NCI-H510A (cell line): ENCODE measurements at regions not wholly inside any gene's neighbourhood (a gene's known extent, or its start where the extent isn't known, plus 50 kb on each side); places are given as distances from the start of the nearest gene placed in this dataset.

ENCODE experiments used
- DNase-seq: peaks from one replicate; lab custom pipeline; 2025; lab: John Stamatoyannopoulos, UW

GRCh38 chr13:74871369-74872070, 610.4 kb downstream of the TBC1D4 start:
- no peak for DNase-seq

DNA sequence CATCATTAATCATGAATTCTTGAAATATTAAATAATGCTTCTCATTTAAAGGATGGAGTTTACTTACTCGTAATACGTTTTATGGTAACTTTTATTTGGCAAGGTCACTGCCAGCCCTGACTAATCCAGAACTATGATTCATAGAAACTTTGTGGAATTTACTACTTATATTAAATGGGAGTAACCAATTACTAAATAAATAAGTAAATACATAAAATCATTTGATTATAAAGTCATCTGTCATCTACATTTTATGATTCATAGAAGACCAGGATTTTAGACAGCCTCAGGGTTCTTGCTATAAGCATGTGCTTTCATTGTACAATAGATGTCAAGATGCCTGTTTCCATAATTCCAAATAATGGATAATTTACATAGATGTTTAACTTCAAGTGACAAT, 611.1 kb downstream of the TBC1D4 start:
- DNase-seq = no peak

DNA sequence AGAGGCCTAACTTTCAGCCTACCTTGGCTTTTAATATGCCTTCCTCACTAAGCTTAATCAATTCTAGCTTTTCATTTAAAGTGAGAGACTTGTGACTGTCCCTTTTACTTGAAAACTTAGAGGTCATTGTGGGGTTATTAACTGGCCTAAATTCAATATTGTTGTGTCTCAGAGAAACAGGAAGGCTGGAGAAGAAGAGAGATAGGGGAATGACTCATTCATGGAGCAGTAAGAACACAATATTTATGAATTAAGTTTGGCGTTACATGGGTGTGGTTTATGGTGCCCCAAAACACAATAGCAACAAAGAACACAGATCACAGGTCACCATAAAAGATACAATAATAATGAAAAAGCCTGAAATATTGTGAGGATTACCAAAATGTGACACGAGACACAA, 612.1 kb downstream of the TBC1D4 start:
- no peak for DNase-seq

- no peak for DNase-seq
Measured at GRCh38 chr13:74868049-74868448, 613.9 kb downstream of the TBC1D4 start.

DNA sequence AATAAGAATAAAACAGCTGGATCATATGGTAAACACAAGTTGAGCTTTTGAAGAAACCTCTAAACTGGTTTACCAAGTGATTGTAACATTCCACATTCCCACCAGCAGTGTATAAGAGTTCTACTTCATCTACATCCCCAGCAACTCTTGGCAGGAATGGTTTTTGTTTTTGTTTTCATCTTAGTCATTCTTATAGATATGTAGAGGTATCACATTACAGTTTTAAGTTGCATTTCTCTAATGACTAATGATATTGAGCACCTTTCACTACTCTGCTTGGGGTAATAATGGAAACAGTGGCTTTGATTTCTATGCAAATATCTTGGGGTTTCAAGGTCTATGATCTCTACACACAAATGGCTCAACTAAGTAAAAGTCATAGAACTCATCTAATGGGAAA, 614.5 kb downstream of the TBC1D4 start:
- DNase-seq = no peak

DNA sequence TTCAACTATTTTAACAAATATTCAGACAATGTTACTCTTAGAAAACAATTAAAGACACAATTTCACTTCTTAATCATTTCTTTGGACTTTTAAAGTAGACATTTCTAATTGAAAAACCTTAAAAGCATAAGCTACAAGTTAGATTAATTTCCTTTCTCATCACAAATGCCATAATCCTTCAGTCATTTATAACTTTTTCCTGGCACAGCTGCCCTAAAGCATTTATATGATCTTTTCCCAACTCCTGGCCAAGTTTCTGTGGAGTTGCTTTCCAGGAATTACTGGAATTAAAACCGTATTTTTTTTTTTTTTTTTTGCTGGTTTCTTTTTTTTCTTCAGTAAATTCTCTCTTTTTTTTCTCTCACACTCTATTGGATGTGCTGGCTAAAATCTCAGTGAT, 615.9 kb downstream of the TBC1D4 start:
- DNase-seq = no peak

DNA sequence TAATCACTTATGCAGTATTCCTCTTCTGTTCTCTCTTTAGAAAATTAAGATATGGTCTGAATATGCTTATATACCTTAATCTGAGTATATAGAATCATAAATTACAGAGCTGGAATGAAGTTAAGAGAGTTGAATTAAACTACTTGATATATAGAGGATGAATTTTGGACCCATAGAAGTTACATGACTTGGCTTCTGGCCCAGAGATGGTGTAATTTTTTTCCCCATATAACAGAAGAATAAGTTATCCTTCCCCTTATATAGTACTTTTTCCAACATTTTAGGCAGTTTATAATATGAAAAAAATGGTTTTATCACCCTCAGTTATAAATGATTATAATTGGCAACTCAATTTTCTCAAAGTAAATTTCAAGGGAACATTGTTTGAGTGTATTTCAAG, 616.3 kb downstream of the TBC1D4 start:
- no peak for DNase-seq

- DNase-seq = no peak
Measured at GRCh38 chr13:74860789-74861188, 621.2 kb downstream of the TBC1D4 start.

GRCh38 chr13:74850893-74851292, 631.1 kb downstream of the TBC1D4 start:
- no peak for DNase-seq

DNA sequence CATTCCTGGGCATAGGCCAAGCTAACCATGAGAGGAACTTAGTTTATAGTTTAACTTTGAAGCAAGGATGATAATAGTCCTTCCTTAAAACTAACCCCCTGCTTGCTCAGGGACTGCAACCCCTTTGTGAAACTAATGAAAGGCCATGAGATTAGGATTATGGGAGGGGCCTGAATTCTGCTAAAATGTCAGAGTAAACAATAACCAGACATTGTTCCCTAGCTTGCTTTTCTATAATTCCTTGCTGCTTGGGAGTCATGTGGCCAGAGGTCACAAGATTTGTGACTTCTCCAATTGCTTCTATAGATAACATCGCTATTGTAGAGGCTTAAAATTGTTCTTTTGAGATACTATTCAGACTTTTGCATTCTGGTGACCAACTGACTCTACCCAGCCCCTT, 634.0 kb downstream of the TBC1D4 start:
- DNase-seq = no peak

- no peak for DNase-seq
Measured at GRCh38 chr13:74845806-74846205, 636.2 kb downstream of the TBC1D4 start.

GRCh38 chr13:74841651-74842050, 640.3 kb downstream of the TBC1D4 start:
- DNase-seq = no peak

DNA sequence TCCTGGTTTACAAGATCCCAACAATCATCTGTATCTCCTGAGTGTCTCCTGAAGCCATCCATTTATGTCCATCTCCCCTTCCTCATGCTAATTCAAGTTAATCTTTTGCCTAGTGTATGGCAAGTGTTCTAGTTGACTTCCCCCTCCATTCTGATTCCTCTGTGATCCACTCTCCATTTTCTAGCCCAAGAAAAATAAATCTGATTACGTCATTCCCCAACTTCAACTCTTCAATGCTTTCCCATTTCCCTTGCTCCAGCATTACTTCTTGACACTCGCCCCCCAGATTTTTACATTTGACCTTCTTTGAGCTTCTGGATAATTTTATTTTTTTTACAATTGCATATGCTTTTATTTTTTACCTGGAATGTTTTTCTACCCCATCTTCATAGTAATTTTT, 640.8 kb downstream of the TBC1D4 start:
- DNase-seq = no peak

GRCh38 chr13:74839656-74840055, 642.3 kb downstream of the TBC1D4 start:
- no peak for DNase-seq

DNA sequence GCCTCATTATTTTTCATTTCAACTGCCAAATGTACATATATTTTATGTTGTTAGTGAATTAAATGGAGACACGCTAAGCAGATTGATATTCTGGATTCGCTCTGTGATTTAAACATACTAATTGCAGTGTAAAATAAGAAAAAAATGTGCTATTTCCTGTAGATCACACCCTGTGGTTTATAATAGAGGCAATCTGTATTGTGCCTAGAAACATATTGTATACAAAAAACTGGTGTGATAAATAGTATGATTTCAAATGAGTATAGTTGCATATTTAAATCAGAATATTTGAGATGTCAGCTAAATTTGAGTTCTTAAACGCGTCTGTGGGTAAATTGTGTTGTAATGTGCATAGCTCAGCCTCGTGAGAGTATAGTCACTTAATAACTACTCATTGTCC, 643.9 kb downstream of the TBC1D4 start:
- no peak for DNase-seq

GRCh38 chr13:74836628-74837027, 645.3 kb downstream of the TBC1D4 start:
- no peak for DNase-seq

DNA sequence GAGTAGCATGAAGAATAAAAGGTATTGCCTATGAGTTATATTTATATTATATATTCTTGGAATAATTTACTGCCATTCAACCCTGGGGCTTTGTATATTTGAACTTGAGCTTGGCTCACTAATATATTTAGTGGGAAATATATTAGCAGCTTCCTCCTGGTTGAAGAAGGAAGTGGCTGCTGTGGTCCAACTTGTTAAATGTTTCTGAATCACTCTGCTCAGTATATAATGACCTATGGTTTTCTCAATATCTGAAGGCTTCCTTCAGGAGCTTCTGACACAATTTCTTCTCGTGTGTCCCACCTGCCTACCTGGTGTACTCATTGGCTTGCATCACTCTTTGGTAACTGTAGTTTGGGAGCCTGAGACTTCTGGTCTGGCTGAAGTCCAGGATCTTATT, 646.4 kb downstream of the TBC1D4 start:
- DNase-seq = no peak

GRCh38 chr13:74825938-74826246, 656.1 kb downstream of the TBC1D4 start:
- DNase-seq = no peak

DNA sequence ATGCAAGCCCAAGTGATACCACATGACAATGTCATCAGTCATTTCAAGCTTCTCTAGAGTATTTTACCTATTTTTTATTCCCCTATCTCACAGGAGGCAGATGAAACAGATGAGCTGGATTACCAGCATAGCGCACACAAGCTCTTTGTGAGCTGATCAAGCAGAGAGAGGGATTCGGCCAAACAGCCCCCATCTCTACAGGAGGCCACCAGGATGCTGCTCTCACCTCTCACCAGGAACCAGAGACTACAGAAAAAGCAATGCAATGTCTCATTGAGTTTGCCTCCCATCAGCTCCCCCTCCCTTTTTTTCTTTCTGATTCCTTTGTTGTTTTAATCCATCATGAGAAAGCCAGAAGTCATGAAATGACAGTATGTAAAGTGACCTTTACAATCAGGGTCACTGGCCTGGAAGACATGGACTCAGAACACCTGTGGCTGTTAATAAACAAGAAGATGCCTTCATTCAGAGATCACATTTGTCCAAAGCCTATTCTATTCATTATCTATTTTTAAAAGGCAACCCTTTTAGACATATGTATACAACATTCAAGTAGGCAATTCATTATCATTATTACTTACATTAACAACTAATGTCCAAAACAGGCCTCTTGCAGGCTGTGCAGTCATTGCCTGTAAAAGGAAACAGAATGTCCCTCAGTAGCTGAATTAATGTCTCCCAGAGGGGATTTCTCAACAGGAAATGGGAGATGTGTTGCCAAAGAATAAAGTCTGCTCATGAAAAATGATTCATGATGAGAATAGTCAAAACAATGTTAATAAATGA, 656.6 kb downstream of the TBC1D4 start:
- DNase-seq = no peak

DNA sequence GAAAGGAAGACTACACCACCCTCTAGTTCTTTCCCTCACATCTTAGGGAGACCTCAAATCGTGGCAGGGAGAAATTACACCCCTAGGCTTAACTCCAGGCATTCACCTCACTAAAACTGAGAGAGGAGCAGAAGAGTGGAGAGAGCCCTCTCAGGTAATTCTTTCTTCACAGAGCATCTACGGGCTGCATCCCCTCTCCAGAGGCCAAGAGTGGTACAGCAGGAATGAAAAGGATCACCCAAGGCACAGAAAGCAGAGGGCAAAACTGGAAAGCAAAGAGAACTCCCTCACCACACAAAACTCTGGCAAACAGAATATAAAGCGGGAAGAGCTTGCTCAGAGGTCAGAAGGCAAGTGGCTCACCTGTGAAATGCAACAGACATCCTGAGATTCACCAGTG, 661.2 kb downstream of the TBC1D4 start:
- DNase-seq = no peak

GRCh38 chr13:74819549-74819948, 662.4 kb downstream of the TBC1D4 start:
- DNase-seq = no peak

- DNase-seq = no peak
Measured at GRCh38 chr13:74816737-74817136, 665.2 kb downstream of the TBC1D4 start.

- DNase-seq = no peak
Measured at GRCh38 chr13:74796157-74796556, 662.0 kb upstream of the KLF12 start.

DNA sequence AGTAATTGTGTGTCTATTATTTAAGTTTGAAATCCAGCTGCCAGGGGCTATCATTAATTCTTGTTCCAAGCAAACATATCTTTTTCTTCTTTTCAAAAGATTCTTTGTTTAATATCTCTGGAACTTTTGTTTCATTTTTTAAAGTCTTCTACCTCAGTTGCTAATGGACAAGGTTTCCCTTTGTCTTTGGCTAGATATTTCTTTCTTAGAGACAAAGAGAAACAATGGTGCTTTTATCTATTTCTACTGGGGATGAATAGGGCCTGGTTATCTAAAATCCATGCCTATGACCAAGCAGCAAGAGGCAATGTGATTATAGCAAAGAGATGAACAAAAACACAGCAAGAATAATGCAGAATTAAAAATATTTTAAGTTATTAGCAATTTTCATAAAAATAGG, 661.3 kb upstream of the KLF12 start:
- no peak for DNase-seq
